ENCODE measurements at regions not wholly inside any gene's neighbourhood (a gene's known extent, or its start where the extent isn't known, plus 50 kb on each side); places are given as distances from the start of the nearest gene placed in this dataset.

- Mint-ChIP-seq H3K27ac (no peak overlapping the region), H3K36me3 (ENCODE audit: insufficient read depth) (peaks cover 3% of the 10 kb centered on the region), H3K9me3 (ENCODE audit: low read depth) (peaks cover 27% of the 10 kb centered on the region), H3K4me3 (ENCODE audit: low read depth) (no peak overlapping the region), H3K27me3 (no peaks in the 10 kb centered on the region), H3K4me1 (ENCODE audit: low read depth) (no peaks in the 10 kb centered on the region)
- no peak for DNase-seq (ENCODE audit: low spot score, unreplicated experiment)
- TF ChIP-seq CTCF (IDR thresholded peaks at IDR 0.05; ENCODE audit: unreplicated experiment): no peak
Measured at GRCh38 chr6:117018771-117019170, 141.7 kb downstream of the RFX6 start.

- H3K4me3 Mint-ChIP-seq (ENCODE audit: low read depth): no peak overlapping the region
- H3K27ac Mint-ChIP-seq: no peak overlapping the region
- no peak for TF ChIP-seq CTCF (IDR thresholded peaks at IDR 0.05; ENCODE audit: unreplicated experiment)
Measured at GRCh38 chr6:117022774-117023173, 145.7 kb downstream of the RFX6 start.

GRCh38 chr6:117025310-117025709, 148.3 kb downstream of the RFX6 start:
- no peak for TF ChIP-seq CTCF (IDR thresholded peaks at IDR 0.05; ENCODE audit: unreplicated experiment)
- DNase-seq (ENCODE audit: low spot score, unreplicated experiment): no peak
- H3K36me3 Mint-ChIP-seq (ENCODE audit: insufficient read depth): no peaks in the 10 kb centered on the region

More at GRCh38 chr6:117022774-117023173, 145.7 kb downstream of the RFX6 start:
- H3K27me3 Mint-ChIP-seq: no peaks in the 10 kb centered on the region
- no peaks in the 10 kb centered on the region for H3K36me3 Mint-ChIP-seq (ENCODE audit: insufficient read depth)
- peaks cover 13% of the 10 kb centered on the region for H3K4me1 Mint-ChIP-seq (ENCODE audit: low read depth)
- no peak for DNase-seq (ENCODE audit: low spot score, unreplicated experiment)
- H3K9me3 Mint-ChIP-seq (ENCODE audit: low read depth): peaks cover 7% of the 10 kb centered on the region

GRCh38 chr6:117028256-117028655, 151.2 kb downstream of the RFX6 start:
- no peak for TF ChIP-seq CTCF (IDR thresholded peaks at IDR 0.05; ENCODE audit: unreplicated experiment)
- no peak for DNase-seq (ENCODE audit: low spot score, unreplicated experiment)
- Mint-ChIP-seq H3K36me3 (ENCODE audit: insufficient read depth) (peaks cover 1% of the 10 kb centered on the region), H3K27me3 (no peaks in the 10 kb centered on the region), H3K9me3 (ENCODE audit: low read depth) (no peaks in the 10 kb centered on the region), H3K4me1 (ENCODE audit: low read depth) (peaks cover 25% of the 10 kb centered on the region), H3K27ac (no peak overlapping the region), H3K4me3 (ENCODE audit: low read depth) (no peak overlapping the region)

More at GRCh38 chr6:117025310-117025709, 148.3 kb downstream of the RFX6 start:
- no peak overlapping the region for H3K27ac Mint-ChIP-seq
- H3K4me1 Mint-ChIP-seq (ENCODE audit: low read depth): peaks cover 25% of the 10 kb centered on the region
- no peak overlapping the region for H3K4me3 Mint-ChIP-seq (ENCODE audit: low read depth)
- no peaks in the 10 kb centered on the region for H3K27me3 Mint-ChIP-seq
- H3K9me3 Mint-ChIP-seq (ENCODE audit: low read depth): no peaks in the 10 kb centered on the region

- no peak for DNase-seq (ENCODE audit: low spot score, unreplicated experiment)
- TF ChIP-seq CTCF (IDR thresholded peaks at IDR 0.05; ENCODE audit: unreplicated experiment): no peak
- Mint-ChIP-seq H3K4me3 (ENCODE audit: low read depth) (no peak overlapping the region), H3K9me3 (ENCODE audit: low read depth) (peaks cover 5% of the 10 kb centered on the region), H3K27ac (no peak overlapping the region), H3K27me3 (no peaks in the 10 kb centered on the region), H3K4me1 (ENCODE audit: low read depth) (no peaks in the 10 kb centered on the region), H3K36me3 (ENCODE audit: insufficient read depth) (peaks cover 1% of the 10 kb centered on the region)
Measured at GRCh38 chr6:117034547-117034946, 157.5 kb downstream of the RFX6 start.

Measured in progenitor cell of endocrine pancreas (in vitro differentiated cells).